Colonic mucosa (tissue), 4 donors: ENCODE measurements at regions not wholly inside any gene's neighbourhood (a gene's known extent, or its start where the extent isn't known, plus 50 kb on each side); places are given as distances from the start of the nearest gene placed in this dataset.

ENCODE experiments used
- DNase-seq: peaks from one replicate; pipeline ENCODE4 v3.0.0-alpha.2; 2020
- H3K27ac ChIP-seq: fragments of 200-600 bp; one replicate; pipeline ENCODE4 v1.8.0; 2021
- H3K27me3 ChIP-seq: fragments of 200-600 bp; one replicate; pipeline ENCODE4 v1.8.0; 2021
- H3K36me3 ChIP-seq: fragments of 200-600 bp; one replicate; pipeline ENCODE4 v1.8.0; 2021
- H3K4me1 ChIP-seq: fragments of 200-600 bp; one replicate; pipeline ENCODE4 v1.8.0; 2021; ENCODE audit warnings: mild to moderate bottlenecking
- H3K4me3 ChIP-seq: fragments of 200-600 bp; one replicate; pipeline ENCODE4 v1.8.0; 2021
- H3K9ac ChIP-seq, 2 donors: one replicate each; pipeline ENCODE4 v1.7.0; 2013; ENCODE audit warnings: control low read depth in 2 of 2, low read depth in 2 of 2, low read length in 2 of 2
- H3K9me3 ChIP-seq: fragments of 200-600 bp; one replicate; pipeline ENCODE4 v1.8.0; 2021
- intact Hi-C: fragments of 100-400 bp; cut with DNase I; formaldehyde crosslinking; loops from one replicate; pipeline ENCODE4 v1.14.1; 2022
- TF ChIP-seq, protein P1 (sequence below): fragments of 200-600 bp; IDR thresholded peaks from one replicate; pipeline ENCODE4 v1.8.0; 2022; ENCODE audit warnings: antibody characterized with exemption, mild to moderate bottlenecking
- donor health status: healthy.
- donor health status: DM: no; HTN: no; CAD: no.
- donor health status: DM: no; HTN: no; CAD: no.

DNA sequence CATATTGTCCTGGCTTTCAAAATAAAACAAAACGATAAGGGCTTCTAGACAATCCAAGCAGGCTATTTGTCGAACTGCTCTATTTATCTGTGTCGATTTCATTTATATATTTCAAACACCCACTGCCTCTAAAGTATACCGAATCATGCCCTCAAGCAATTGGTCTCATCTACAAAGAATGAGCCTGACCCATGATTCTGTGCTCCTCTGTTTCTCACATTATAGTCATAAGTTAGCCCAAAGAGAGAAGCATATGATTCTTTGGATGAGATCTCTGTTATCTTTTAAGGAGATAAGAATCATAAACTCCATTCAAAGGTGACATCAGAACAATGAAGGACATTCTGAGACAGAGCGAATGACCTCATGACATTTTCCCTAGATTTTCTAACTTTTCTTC lies 191.1 kb downstream of the MAP2K6 start:
- Histone ChIP-seq H3K36me3 (no peaks in the 10 kb centered on the region), H3K4me1 (no peaks in the 10 kb centered on the region), H3K9ac (no peak overlapping the region), H3K9me3 (no peaks in the 10 kb centered on the region), H3K27me3 (no peaks in the 10 kb centered on the region), H3K27ac (no peak overlapping the region), H3K4me3 (no peak overlapping the region)
- intact Hi-C loops: loop anchor here (5.0 to 10.0 kb wide), 3 partner anchors 542 to 1017 kb away; no protein-coding TSS in a partner anchor
- TF ChIP-seq, protein P1, sequence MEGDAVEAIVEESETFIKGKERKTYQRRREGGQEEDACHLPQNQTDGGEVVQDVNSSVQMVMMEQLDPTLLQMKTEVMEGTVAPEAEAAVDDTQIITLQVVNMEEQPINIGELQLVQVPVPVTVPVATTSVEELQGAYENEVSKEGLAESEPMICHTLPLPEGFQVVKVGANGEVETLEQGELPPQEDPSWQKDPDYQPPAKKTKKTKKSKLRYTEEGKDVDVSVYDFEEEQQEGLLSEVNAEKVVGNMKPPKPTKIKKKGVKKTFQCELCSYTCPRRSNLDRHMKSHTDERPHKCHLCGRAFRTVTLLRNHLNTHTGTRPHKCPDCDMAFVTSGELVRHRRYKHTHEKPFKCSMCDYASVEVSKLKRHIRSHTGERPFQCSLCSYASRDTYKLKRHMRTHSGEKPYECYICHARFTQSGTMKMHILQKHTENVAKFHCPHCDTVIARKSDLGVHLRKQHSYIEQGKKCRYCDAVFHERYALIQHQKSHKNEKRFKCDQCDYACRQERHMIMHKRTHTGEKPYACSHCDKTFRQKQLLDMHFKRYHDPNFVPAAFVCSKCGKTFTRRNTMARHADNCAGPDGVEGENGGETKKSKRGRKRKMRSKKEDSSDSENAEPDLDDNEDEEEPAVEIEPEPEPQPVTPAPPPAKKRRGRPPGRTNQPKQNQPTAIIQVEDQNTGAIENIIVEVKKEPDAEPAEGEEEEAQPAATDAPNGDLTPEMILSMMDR: no peak
- DNase-seq: no peak

GRCh38 chr17:69606142-69606800 lies 191.8 kb downstream of the MAP2K6 start:
- H3K27me3 ChIP-seq: no peaks in the 10 kb centered on the region
- no peaks in the 10 kb centered on the region for H3K36me3 ChIP-seq
- intact Hi-C loops: loop anchor here (5.0 to 10.0 kb wide), 3 partner anchors 541 to 1016 kb away; no protein-coding TSS in a partner anchor
- H3K4me1 ChIP-seq: no peaks in the 10 kb centered on the region
- no peak for DNase-seq
- no peak overlapping the region for H3K9ac ChIP-seq
- H3K4me3 ChIP-seq: no peak overlapping the region
- TF ChIP-seq, protein P1: no peak
- H3K9me3 ChIP-seq: no peaks in the 10 kb centered on the region
- H3K27ac ChIP-seq: no peak overlapping the region

DNA sequence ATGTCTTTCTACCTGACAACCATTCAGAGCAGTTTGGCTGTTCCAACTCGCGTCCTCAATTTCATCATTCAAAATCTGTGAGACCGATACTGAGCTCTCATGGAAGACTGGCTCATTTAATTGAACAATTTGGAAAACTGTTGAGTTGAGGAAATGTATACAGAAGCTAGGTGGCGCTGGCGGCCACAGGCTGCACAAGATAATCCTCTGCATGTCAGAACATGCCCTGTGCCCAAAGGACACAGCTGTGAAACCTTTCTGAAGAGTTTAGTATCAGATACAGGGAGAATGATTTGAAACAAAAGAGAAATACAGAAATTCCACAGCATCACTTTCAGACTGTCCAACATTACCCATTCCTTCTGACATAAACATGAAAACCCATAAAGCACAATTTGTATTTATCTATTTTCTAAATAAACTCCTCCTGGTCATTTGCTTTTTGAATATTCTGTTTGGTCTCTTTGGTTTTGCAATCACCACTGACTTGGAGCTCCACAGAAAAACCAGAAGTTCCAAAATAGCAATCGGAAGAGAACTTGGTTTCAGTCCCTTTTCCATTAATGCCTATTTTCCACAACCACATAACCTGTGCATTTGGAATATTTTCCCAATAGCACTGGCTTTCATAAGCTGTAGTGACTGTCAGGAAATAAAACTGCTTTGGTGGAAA lies 192.8 kb downstream of the MAP2K6 start:
- intact Hi-C loops: loop anchor here (5.0 to 10.0 kb wide), 3 partner anchors 540 to 1015 kb away; no protein-coding TSS in a partner anchor
- TF ChIP-seq, protein P1: peak; percentile 75
- Histone ChIP-seq H3K27me3 (no peaks in the 10 kb centered on the region), H3K9ac (no peak overlapping the region), H3K4me3 (no peak overlapping the region), H3K9me3 (no peaks in the 10 kb centered on the region), H3K36me3 (no peaks in the 10 kb centered on the region), H3K4me1 (no peaks in the 10 kb centered on the region), H3K27ac (no peak overlapping the region)
- peak; percentile 75 for DNase-seq

GRCh38 chr17:69608141-69608540 lies 193.6 kb downstream of the MAP2K6 start:
- no peaks in the 10 kb centered on the region for H3K9me3 ChIP-seq
- no peak for DNase-seq
- TF ChIP-seq, protein P1: no peak
- no peak overlapping the region for H3K9ac ChIP-seq
- no peaks in the 10 kb centered on the region for H3K4me1 ChIP-seq
- H3K27ac ChIP-seq: no peak overlapping the region
- H3K36me3 ChIP-seq: no peaks in the 10 kb centered on the region
- intact Hi-C loops: loop anchor here (5.0 to 10.0 kb wide), 3 partner anchors 539 to 1014 kb away; no protein-coding TSS in a partner anchor
- no peaks in the 10 kb centered on the region for H3K27me3 ChIP-seq
- H3K4me3 ChIP-seq: no peak overlapping the region

GRCh38 chr17:69608808-69609472 lies 194.4 kb downstream of the MAP2K6 start:
- no peak overlapping the region for H3K4me3 ChIP-seq
- TF ChIP-seq, protein P1: no peak
- H3K27ac ChIP-seq: no peak overlapping the region
- no peaks in the 10 kb centered on the region for H3K27me3 ChIP-seq
- H3K4me1 ChIP-seq: no peaks in the 10 kb centered on the region
- H3K9ac ChIP-seq: no peak overlapping the region
- no peaks in the 10 kb centered on the region for H3K36me3 ChIP-seq
- DNase-seq: no peak
- intact Hi-C loops: loop anchor here (5.0 to 10.0 kb wide), 3 partner anchors 538 to 1013 kb away; no protein-coding TSS in a partner anchor
- no peaks in the 10 kb centered on the region for H3K9me3 ChIP-seq
